ENCODE measurements at regions not wholly inside any gene's neighbourhood (a gene's known extent, or its start where the extent isn't known, plus 50 kb on each side); places are given as distances from the start of the nearest gene placed in this dataset.

GRCh38 chr10:28744069-28744768 is 66.9 kb downstream of the BAMBI start:
- ChIA-PET POLR2A (ENCODE audit: low non-redundant PET) (no interaction called here), CTCF (no interaction called here)
- DNase-seq (ENCODE audit: low spot score) = no peak
- no peak overlapping the region for H3K27ac ChIP-seq
- TF ChIP-seq CTCF (conservative IDR thresholded peaks at IDR 0.05; ENCODE audit: low read depth) = no peak

GRCh38 chr10:28754930-28755718 is 77.8 kb downstream of the BAMBI start:
- ChIA-PET CTCF (interaction anchor here (0.5 kb wide), 1 partner anchor 89 kb away, joined by 5 read pairs; no protein-coding TSS in a partner anchor), POLR2A (ENCODE audit: low non-redundant PET) (no interaction called here)
- no peak overlapping the region for H3K27ac ChIP-seq
- no peak for DNase-seq (ENCODE audit: low spot score)
- TF ChIP-seq CTCF (conservative IDR thresholded peaks at IDR 0.05; ENCODE audit: low read depth) = no peak

GRCh38 chr10:28761084-28761846 is 83.9 kb downstream of the BAMBI start:
- ChIA-PET CTCF (interaction anchor here (0.6 kb wide), 2 partner anchors 46 to 101 kb away, joined by 3 read pairs; no protein-coding TSS in a partner anchor), POLR2A (ENCODE audit: low non-redundant PET) (no interaction called here)
- DNase-seq (ENCODE audit: low spot score) = no peak
- TF ChIP-seq CTCF (conservative IDR thresholded peaks at IDR 0.05; ENCODE audit: low read depth) = no peak
- no peak overlapping the region for H3K27ac ChIP-seq

- no peak overlapping the region for H3K27ac ChIP-seq
- no peak for TF ChIP-seq CTCF (conservative IDR thresholded peaks at IDR 0.05; ENCODE audit: low read depth)
- ChIA-PET POLR2A (ENCODE audit: low non-redundant PET) (no interaction called here), CTCF (no interaction called here)
- DNase-seq (ENCODE audit: low spot score) = no peak
Measured at GRCh38 chr10:28763471-28764170, 86.3 kb downstream of the BAMBI start.

- no peak for TF ChIP-seq CTCF (conservative IDR thresholded peaks at IDR 0.05; ENCODE audit: low read depth)
- ChIA-PET POLR2A (ENCODE audit: low non-redundant PET) (no interaction called here), CTCF (no interaction called here)
- no peak overlapping the region for H3K27ac ChIP-seq
- DNase-seq (ENCODE audit: low spot score) = no peak
Measured at GRCh38 chr10:28765641-28766040, 88.3 kb downstream of the BAMBI start.

- no peak for DNase-seq (ENCODE audit: low spot score)
- POLR2A ChIA-PET (ENCODE audit: low non-redundant PET) = no interaction called here
- CTCF ChIA-PET = interaction anchor here (0.7 to 1.0 kb wide), 2 partner anchors 55 to 351 kb away, joined by 3 to 4 read pairs; no protein-coding TSS in a partner anchor
- no peak for TF ChIP-seq CTCF (conservative IDR thresholded peaks at IDR 0.05; ENCODE audit: low read depth)
- H3K27ac ChIP-seq = no peak overlapping the region
Measured at GRCh38 chr10:28768227-28768626, 90.9 kb downstream of the BAMBI start.
